ENCODE measurements at regions not wholly inside any gene's neighbourhood (a gene's known extent, or its start where the extent isn't known, plus 50 kb on each side); places are given as distances from the start of the nearest gene placed in this dataset.
"Not testable (repeated sequence)": the region's sequence is repeated elsewhere in the genome, so short reads cannot be mapped to it uniquely, and the experiment has no call there.

- no peak for DNase-seq (ENCODE audit: low read depth in 4 of 4, low spot score in 3 of 4)
These were observed 646.0 kb upstream of the MARCKS start for GRCh38 chr6:113211170-113211569.

DNA sequence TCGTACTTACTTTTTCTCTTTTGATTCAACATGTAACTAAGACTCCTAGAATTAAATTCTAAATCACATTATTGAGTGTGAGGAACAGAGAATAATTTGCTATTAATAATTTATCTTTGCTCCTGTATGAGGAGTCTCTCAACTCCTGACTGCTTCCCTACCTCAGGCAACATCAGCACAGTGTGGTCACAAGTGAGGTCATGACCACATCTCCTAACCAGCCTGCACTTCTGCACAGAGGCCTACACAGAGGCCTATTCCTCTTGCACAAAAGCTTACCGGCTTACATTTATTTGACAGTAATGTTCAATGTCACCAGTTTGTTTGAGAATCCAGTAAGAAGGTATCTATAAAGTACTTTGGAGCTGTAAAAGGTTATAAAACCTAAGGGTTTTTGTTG is 637.4 kb upstream of the MARCKS start:
- no peak for DNase-seq (ENCODE audit: low read depth in 4 of 4, low spot score in 3 of 4)

DNA sequence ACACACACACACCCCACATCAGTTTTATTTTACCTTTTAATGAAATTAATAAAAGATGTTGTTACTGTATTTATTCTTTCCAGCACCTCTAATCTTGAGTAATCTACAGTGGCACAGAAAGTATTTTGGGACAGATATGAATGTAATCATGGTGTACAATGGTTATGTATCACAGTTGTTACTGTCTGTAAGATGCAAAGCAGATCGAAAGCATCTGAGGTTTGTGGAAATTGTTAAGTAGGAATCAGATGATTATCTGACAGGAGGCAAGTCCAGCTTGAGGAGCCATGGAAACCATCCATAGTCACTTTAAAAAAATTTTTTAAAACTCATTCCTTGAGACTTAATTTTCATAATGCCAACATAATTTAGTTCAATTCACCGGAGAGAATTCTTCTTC is 636.3 kb upstream of the MARCKS start:
- DNase-seq (ENCODE audit: low read depth in 4 of 4, low spot score in 3 of 4): no peak

GRCh38 chr6:113221850-113222249 is 635.3 kb upstream of the MARCKS start:
- DNase-seq (ENCODE audit: low read depth in 4 of 4, low spot score in 3 of 4): no peak

DNA sequence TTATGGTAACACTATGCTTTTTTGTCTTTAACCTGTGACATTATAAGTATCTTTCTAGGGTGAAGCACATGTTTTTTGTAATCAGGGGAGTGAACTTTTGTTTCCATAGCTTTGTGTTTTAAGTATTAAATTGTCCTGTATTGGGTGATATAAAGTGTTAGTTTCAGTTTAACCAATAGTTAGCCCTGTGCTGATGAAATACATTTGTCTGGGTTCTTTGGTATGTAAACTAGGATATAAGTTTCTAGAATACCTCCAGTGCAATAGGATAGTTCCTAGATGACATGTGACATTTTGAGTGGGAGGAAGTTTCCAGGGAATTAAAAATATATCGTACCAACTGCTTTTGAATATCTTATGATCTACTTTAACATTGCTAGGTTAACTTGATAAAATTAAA is 611.0 kb upstream of the MARCKS start:
- no peak for DNase-seq (ENCODE audit: low read depth in 4 of 4, low spot score in 3 of 4)

GRCh38 chr6:113248532-113248931 is 608.6 kb upstream of the MARCKS start:
- DNase-seq (ENCODE audit: low read depth in 4 of 4, low spot score in 3 of 4): no peak

GRCh38 chr6:113254194-113254593 is 603.0 kb upstream of the MARCKS start:
- not testable (repeated sequence) for DNase-seq (ENCODE audit: low read depth in 4 of 4, low spot score in 3 of 4)

DNA sequence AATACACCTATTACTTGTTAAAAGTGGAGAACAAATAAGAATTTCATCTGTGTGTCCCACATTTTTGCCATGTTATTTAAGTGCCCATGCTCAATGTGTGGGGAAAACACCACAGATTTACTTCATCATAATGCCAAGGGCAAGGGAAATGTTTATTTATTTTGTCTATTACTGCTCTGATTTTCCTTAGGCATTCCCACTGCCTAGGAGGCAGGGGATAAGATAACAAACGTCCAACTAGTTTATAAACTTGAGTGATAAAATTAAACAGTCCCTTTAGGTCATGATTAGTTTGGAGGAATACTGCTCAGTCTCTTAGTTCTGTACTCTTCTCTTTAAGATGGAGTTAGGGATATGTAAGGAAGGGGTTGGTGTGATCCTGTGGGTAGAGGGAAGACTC is 598.4 kb upstream of the MARCKS start:
- DNase-seq (ENCODE audit: low read depth in 4 of 4, low spot score in 3 of 4): no peak

GRCh38 chr6:113271437-113271836 is 585.7 kb upstream of the MARCKS start:
- DNase-seq (ENCODE audit: low read depth in 4 of 4, low spot score in 3 of 4): no peak

DNA sequence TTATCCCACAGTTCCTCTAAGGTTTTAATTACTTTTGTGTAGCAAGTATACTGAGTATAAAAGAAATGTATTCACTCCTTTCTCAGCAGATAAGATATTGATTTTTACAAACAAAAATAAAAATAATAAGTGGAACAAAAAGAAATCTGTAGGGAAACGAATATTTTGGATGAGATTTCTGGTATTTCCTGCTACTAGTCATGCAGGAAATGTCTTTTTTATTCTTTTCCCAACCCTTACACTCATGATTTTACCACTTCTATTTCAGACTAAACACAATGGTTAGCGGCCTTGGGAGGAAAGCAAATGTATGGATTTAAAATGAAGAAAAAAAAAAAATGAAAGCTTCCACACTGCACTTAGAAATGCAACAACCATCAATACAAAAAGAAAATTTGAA is 580.5 kb upstream of the MARCKS start:
- DNase-seq (ENCODE audit: low read depth in 4 of 4, low spot score in 3 of 4): no peak

DNA sequence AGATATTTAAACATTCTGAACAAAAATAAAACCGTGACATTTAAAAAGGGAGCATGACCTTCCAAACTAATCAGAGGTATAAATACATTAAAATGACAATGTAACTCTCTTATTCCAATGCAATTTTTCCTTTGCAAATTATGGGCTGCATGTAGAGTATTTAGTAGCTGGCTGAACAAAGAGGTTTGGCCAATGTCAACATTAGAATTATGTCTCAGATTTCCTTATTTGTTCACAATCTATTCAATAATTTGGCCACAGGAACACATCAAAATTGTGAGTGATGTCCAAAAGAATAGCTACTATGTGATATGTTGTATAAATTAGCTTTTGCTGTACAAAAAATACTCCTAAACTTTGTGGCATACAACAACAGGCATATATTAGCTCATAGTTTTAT is 580.0 kb upstream of the MARCKS start:
- DNase-seq (ENCODE audit: low read depth in 4 of 4, low spot score in 3 of 4): no peak

GRCh38 chr6:113281014-113281413 is 576.1 kb upstream of the MARCKS start:
- no peak for DNase-seq (ENCODE audit: low read depth in 4 of 4, low spot score in 3 of 4)

DNA sequence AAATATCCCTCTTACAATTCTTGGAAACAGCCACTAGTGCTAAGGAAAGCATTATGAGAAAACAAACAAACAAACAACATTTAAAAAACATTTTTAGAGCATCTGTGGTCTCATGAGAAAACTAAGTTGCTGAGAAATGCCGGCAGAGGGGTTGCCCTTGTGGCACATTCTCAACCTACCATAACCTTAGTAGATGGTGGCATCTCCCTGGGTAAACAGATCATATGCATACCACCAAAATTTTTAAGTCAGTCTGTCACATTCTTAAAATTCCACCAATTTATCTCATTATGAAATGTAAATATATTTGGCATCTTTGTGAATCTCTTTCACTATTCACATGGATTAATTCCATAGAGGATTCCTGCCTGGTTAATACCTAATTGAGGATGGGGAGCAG is 575.7 kb upstream of the MARCKS start:
- no peak for DNase-seq (ENCODE audit: low read depth in 4 of 4, low spot score in 3 of 4)

GRCh38 chr6:113287396-113287795 is 569.7 kb upstream of the MARCKS start:
- no peak for DNase-seq (ENCODE audit: low read depth in 4 of 4, low spot score in 3 of 4)

GRCh38 chr6:113288409-113288808 is 568.7 kb upstream of the MARCKS start:
- no peak for DNase-seq (ENCODE audit: low read depth in 4 of 4, low spot score in 3 of 4)

- no peak for DNase-seq (ENCODE audit: low read depth in 4 of 4, low spot score in 3 of 4)
These were observed 568.0 kb upstream of the MARCKS start for GRCh38 chr6:113289166-113289565.

DNA sequence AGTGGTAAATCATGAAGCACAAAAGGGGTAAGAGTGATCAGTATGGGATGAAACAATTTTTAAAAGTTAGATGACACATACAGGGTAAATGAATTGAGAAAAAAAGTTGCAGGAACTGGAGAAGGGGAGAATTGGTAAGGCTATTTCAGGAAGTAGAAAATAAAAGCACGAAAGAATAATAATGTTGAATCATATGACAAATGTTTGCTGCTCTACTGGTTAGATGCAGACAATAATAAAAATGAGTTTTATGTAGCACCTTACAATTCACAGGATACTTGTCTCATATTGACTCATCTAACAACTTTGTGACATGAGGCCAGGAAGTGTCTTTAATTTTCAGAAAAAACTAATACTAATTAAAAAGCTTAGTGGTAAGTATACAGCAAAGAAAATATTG is 566.5 kb upstream of the MARCKS start:
- no peak for DNase-seq (ENCODE audit: low read depth in 4 of 4, low spot score in 3 of 4)

GRCh38 chr6:113291751-113292445 is 565.2 kb upstream of the MARCKS start:
- no peak for DNase-seq (ENCODE audit: low read depth in 4 of 4, low spot score in 3 of 4)

DNA sequence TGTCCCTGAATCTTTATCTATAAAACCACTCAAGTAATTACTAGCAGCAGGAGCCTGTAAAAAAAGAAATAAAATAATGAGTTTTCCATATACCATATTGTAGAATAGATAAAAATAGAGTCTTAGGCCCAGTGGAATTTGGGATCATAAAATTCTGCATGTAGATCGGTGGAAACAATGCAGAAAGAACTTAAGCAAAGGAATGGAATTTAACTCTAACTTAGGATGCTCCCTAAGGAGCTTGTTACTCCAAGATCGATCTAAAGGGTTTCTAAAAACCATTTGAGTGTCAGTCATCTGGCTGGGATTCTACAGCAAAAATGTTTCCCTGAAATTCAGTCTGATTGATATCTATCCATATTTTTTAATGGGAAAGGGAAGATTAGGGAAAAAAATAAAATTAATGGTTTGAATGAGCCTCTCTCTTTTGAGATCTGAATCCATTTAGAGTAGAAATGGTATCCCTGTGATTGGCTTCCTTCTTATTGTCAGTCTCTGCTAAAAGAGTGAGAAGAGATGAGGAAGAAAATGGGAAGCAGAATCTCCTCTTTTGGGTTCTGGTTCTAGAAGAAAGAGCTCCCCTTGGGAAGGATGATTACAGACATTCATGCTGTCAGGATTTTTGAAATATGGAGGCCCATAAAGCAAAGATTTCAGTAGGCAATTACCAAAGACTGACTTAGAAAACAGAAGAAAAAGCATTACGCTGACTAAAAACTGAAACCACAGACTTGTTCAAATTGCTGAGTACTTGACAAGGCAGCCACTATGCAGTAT is 564.3 kb upstream of the MARCKS start:
- DNase-seq (ENCODE audit: low read depth in 4 of 4, low spot score in 3 of 4): no peak

DNA sequence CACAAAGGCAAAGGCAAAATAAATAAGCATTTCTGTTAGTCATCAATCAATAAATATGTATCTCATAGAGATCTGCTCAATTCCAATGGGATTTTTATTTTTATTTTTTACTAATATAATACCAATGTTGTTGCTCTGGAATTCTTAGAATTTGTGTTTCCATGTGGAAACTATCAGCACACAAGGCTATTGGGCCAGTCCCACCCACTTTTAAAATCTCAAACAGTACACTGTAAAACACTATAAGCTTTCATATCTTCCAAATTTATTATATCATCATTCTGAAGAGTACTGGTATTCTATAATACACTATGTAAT is 563.8 kb upstream of the MARCKS start:
- DNase-seq (ENCODE audit: low read depth in 4 of 4, low spot score in 3 of 4): no peak

DNA sequence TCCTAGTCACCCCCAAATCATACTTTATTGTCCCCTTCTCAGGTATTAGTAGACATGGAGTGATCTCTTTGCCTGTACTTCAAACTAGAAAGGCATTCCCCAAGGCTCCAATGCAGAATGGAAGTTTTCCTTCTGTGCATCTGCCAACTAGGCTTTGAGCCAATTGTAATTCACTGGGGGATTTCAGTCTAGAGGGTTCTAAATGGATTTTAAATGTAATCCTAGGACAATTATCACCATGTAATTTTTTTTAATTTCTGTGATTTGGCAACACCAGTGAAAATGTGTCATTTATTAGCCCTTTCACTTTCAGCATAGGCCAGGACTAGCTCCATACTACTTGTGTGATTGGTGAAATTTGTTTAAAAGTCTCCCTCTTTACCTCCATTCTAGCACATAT is 557.6 kb upstream of the MARCKS start:
- DNase-seq (ENCODE audit: low read depth in 4 of 4, low spot score in 3 of 4): no peak

DNA sequence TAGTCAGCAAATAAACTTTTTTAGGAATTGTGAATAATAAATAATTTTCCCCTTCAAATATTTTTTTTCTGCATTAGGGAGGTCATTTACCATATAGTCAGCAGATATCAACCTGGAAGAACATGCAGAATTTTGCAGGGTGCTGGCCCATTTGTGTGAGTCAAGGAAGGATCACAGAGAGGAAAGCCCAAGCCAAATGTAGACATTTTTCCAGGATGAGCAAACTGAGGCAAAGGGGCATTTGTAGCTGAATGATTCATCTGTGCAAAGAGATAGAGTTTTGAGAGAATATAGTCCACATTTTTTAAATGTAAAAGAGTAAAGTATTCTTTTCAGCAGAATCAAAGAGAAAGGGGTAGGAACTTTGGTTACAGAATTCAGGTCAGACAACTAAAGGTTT is 555.5 kb upstream of the MARCKS start:
- no peak for DNase-seq (ENCODE audit: low read depth in 4 of 4, low spot score in 3 of 4)

DNA sequence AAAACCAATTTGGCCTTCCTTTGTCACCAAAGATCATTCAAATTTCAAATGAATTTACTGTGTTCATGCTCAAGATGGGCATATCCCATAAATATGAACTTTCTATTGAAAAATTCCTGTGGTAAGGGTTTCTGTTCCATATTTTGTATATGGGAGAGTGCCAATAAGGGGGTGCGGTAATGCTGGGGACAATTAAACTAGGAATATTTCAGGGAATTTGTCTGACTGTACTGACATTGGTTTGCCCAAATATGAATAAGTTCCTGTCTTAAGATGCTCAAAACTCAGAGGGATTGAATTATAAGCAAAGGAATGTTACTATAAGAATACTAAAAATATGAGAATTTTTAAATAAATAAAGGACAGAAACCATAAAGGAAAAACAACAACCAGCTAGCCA is 553.0 kb upstream of the MARCKS start:
- DNase-seq (ENCODE audit: low read depth in 4 of 4, low spot score in 3 of 4): no peak
